Activated T-helper 1 cell treated with Interleukin-2 at 50 U/mL for 16 hours (primary cell): ENCODE measurements at regions not wholly inside any gene's neighbourhood (a gene's known extent, or its start where the extent isn't known, plus 50 kb on each side); places are given as distances from the start of the nearest gene placed in this dataset.

Source experiments
- DNase-seq: peaks from one replicate; pipeline ENCODE4 v3.0.0-alpha.2; 2020; ENCODE audit warnings: low read depth

DNA sequence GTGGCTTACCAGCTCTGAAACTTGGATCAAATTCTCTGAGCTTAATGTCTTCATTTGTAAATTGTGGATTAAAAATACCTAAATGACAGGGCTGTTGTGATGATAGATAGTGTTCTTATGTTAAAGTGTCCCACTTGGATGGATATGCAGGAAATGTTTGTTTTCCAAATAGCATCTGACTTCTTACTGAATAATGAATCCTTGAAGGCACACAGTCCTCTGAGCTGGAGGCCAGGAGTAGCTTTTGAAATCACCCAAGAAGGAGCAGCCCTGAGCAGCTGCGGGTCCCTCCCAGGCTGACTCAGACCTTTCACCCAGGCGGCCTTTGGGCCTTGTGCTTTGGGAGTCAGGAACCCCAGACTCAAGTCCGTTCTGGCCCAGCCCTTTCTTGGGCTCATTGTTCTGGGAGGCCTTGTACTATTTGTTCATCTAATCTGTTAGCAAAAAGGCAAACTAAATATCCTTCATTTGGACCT, 173.0 kb upstream of the GATA6 start:
- DNase-seq = no peak

GRCh38 chr18:21997207-21998143, 171.9 kb upstream of the GATA6 start:
- no peak for DNase-seq

GRCh38 chr18:21998486-21998885, 170.9 kb upstream of the GATA6 start:
- no peak for DNase-seq

GRCh38 chr18:22001912-22002487, 167.4 kb upstream of the GATA6 start:
- DNase-seq = no peak

DNA sequence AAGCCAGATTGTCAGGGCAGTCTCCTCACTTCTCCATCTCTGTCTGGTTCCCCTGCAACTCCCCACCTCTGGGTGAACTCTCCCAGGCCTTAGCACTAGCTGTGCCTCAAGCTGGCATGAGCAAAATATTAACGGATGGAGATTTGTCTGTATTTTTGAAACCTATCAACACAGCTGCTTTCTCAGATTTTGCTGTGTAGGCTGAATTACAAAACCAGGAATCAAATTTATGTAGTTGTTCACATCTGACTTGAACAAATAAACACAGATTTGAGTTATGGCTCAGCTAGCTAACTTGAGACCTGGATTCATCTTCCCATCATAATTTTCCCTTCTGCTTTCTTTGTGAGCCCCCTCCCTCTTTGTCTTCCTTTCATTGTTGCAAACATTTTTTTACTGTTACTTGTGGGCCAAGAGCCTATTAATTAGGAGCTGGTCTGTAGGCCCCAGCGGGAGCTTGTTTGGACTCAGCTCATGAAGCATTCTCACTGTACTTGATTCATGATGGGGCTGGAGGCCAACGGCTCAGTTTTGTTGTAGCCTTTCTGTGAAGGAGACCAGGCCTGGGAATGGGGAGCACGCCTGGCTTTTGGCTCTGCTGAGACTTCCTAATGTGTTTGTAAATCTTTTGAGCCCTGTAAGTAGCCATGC, 164.1 kb upstream of the GATA6 start:
- no peak for DNase-seq

GRCh38 chr18:22006458-22006857, 162.9 kb upstream of the GATA6 start:
- no peak for DNase-seq

- DNase-seq = no peak
These were observed 160.1 kb upstream of the GATA6 start for GRCh38 chr18:22009242-22009641.

DNA sequence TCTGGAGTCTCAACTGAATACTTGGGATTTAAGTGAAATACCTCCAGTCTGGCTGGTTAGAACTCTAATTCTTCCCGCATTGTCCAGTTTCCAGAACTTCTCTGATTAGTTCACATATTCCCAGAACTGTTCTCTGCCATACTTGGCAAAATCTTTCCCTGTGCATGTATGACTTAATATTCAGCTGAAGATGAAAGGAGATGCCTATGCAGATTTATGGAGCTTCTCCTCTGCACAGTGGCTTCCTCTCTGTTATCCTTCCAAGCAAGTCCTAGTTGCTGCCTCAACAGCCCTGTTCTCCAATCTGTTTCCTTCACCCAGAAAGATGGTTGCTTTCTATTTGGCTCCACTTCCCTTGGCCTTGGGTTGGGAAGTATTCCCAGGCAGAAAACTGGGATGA, 155.4 kb upstream of the GATA6 start:
- no peak for DNase-seq

DNA sequence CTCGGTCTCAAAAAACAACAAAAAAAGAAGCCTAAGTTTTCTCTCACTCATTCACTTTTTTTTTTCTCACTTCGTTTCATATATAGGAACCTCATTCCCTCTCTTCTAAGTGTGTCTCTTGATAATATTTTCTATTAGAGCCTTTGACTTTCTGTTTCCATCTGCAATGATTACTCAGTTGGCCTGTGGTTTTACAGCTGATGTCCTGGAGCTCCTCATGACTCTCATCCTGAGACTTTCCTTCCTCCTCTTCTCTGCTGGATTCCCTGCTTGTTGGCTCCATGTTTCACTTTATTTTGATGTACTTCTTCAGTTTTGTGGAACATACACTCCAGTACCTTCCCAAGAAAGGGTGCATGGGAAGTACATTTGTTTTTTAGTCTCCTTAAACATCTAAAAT, 154.2 kb upstream of the GATA6 start:
- no peak for DNase-seq

DNA sequence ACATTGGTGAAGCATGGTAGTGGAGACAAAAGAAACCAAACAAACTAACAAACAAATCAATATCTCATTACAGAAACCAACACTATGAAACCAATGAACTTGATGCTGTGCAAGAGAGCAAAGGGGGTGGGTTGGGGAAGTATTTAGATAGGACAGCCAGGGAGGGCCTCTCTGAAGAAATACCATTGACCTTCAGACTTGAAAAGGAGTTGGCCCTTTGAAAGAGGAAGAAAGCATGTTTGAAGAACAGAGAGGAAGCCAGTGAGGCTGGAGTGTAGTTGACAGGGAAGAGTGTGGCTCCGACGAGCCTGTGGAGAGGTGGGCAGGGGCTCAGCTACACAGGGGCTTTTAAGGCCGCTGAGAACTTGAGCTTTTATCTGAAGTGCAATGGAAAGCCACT, 151.0 kb upstream of the GATA6 start:
- DNase-seq = no peak

- DNase-seq = no peak
These were observed 150.2 kb upstream of the GATA6 start for GRCh38 chr18:22019193-22019592.

GRCh38 chr18:22020127-22020866, 149.1 kb upstream of the GATA6 start:
- no peak for DNase-seq

DNA sequence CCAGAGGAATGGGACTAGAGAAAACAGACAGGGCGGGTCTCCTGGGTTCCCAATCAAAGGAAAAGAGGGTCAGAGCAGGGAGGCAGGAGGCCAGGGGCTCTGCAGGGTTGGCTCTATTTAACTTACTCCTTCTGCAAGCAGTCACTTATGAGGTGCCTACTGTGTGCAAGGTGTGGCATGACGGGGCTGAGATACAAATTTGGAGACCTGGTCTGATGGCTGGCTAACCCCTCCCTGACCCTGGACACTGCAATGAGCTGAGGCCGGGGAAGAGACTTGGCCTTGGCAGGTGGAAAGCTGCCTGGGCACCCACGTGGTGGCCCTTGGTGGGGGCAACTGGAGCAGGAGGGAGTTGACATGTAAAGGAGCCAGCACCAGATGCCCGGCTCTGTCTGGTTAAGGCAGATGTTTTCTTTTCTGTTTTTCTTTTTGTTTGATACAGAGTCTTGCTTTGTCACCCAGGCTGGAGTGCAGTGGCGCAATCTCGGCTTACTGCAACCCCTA, 148.5 kb upstream of the GATA6 start:
- no peak for DNase-seq

GRCh38 chr18:22021701-22022100, 147.7 kb upstream of the GATA6 start:
- no peak for DNase-seq

DNA sequence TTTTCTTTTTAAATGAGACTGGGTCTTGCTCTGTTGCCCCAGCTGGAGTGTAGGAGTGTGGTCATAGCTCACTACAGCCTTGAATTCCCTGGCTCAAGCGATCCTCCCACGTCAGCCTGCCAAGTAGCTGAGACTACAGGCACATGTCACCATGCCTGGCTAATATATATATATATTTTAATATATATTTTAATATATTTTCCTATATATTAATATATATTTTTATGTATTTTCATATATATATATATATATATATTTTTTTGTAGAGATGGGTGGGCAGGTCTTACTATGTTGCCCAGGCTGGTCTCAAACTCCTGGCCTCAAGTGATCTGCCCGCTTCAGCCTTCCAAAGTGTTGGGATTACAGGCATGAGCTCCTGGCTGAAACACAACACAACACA, 144.5 kb upstream of the GATA6 start:
- no peak for DNase-seq

DNA sequence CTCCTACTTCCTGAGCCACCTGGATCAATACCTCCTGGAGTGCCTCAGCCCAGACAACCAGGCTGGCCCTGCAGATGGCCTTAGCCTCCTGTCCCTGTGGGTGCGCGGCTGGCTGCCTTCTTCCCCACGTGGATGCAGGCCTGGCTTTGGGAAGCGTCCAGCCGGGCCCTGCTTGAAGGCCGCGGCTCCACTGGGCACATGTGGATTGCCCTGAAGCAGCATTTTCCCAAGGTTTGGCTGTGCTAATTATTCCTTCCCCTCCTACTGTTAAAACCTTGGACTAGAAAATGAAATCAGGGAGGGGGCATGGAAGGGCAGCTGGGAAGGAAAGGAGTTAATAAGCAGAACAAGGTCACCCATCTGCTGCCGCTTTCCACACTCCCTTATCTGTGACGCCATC, 143.0 kb upstream of the GATA6 start:
- no peak for DNase-seq

DNA sequence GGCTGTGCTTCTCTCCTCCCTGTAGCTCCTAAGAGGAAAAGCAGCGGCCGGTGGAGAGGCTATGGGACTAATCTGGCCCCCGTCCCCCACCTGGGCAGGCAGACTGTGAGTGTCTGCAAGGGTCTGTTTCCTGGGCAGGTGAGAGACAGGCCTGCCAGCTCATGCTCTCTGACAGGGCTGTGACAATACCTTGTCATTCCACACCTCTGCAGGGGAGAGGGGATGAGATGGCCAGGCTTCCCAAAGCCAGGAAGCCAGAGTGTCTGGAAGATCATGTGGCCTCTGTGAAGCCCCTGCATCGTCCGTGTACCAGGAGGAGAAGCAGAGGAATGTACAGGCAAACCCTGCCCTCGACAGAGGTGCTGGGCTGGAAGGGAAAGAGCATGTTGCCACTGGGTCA, 142.5 kb upstream of the GATA6 start:
- no peak for DNase-seq

- no peak for DNase-seq
These were observed 137.8 kb upstream of the GATA6 start for GRCh38 chr18:22031611-22032010.

DNA sequence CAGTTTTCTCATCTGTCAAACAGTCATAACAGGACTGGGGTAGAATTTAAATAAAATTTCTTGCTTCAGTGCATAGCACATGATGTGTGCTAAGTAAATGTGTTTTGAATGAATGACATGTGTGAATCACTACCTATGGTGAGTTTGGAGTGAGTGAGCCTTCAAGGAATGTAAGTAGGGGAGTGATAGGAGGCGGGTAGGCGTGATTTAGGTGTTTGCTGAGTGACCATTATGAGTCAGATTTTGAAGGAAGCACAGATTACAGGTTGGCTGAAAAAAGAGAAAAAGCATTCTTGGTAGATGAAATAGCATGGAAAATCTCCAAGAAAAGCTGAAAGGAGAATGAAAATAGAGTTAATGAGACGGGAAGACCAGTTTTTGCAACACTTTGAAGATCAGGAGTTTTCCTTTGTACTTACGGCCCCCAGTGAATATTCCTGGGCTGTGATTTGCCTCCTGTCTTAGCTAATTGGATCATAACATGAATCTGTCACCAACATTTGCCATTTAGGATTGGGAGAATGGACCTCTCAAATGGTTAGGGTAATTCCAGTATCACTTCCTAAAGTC, 136.9 kb upstream of the GATA6 start:
- DNase-seq = no peak

DNA sequence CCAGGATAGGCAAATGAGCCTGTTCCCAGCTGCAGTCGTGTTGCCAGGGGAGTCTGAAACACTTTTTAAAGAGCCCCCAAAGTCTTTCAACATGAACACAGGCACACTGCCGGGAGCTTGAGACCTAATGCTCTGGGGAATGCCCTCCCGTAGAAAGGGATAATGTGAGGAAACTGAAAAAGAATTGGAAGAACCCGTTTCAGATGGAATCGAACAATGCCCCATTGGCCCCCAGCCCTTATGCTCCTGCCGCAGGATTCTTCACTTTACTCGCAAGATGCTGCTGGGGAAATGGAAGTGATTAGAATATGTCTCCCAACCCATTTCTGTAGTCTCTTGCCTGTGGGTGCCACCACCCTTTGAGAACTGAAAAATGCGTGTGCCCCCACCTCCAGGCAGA, 136.3 kb upstream of the GATA6 start:
- DNase-seq = no peak

GRCh38 chr18:22034276-22034675, 135.1 kb upstream of the GATA6 start:
- DNase-seq = no peak

DNA sequence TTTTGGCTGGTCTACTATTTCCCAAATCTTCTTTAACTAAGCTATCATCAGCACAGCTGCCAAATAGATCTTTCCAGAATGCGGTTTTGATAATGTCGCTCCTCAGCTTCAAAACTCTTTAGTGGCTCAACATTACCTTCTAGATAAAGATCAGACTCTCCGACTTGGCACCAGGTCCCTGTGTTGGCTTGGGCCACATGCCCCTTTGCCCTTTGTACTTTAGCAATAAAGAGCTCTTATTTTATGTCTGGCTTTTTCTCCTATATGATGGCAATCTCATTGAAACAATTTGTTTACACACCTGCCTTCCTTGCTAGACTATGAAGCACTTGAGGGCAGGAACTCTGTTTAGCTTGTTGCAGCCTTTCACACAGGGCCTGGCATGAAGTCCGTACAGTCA, 128.9 kb upstream of the GATA6 start:
- DNase-seq = no peak
